ENCODE measurements at regions not wholly inside any gene's neighbourhood (a gene's known extent, or its start where the extent isn't known, plus 50 kb on each side); places are given as distances from the start of the nearest gene placed in this dataset.

- Histone ChIP-seq H3K9ac (ENCODE audit: low read depth in 1 of 2, low read length in 2 of 2) (no peak overlapping the region), H3K36me3 (ENCODE audit: control insufficient read depth in 4 of 4, insufficient read depth in 3 of 4, low read depth in 1 of 4, low read length in 3 of 4) (no peaks in the 10 kb centered on the region), H3K27me3 (ENCODE audit: control insufficient read depth in 4 of 4, insufficient read depth in 4 of 4, low read length in 3 of 4) (no peaks in the 10 kb centered on the region), H3K4me1 (ENCODE audit: control insufficient read depth in 4 of 4, insufficient read depth in 4 of 4, low read length in 3 of 4) (no peaks in the 10 kb centered on the region), H3K4me3 (ENCODE audit: low read depth in 1 of 3, low read length in 3 of 3) (no peak overlapping the region), H3K27ac (ENCODE audit: low read depth in 1 of 2, low read length in 2 of 2) (no peak overlapping the region), H3K9me3 (ENCODE audit: control insufficient read depth in 4 of 4, low read length in 3 of 4) (no peaks in the 10 kb centered on the region)
- WGBS, result 89% methylated on average over 6 of the region's 6 CpGs
- no peak for DNase-seq (ENCODE audit: low spot score)
- TF ChIP-seq TAF1 (conservative IDR thresholded peaks at IDR 0.05), result no peak
- no peak for TF ChIP-seq GABPA (IDR thresholded peaks at IDR 0.05 in 1 of 2, conservative IDR thresholded peaks at IDR 0.05 in 1 of 2)
- TF ChIP-seq RAD21 (IDR thresholded peaks at IDR 0.05), result no peak
- no peak for TF ChIP-seq YY1 (IDR thresholded peaks at IDR 0.05)
- TF ChIP-seq ZBTB33 (IDR thresholded peaks at IDR 0.05), result no peak
- TF ChIP-seq FOXA1 (IDR thresholded peaks at IDR 0.05), result no peak
- TF ChIP-seq FOXA2 (IDR thresholded peaks at IDR 0.05), result no peak
- no peak for TF ChIP-seq EGR1 (IDR thresholded peaks at IDR 0.05; ENCODE audit: low read depth in 2 of 2)
Measured at GRCh38 chr2:139992078-139992477, 1211.9 kb upstream of the NXPH2 start.

- no peaks in the 10 kb centered on the region for H3K36me3 ChIP-seq (ENCODE audit: control insufficient read depth in 4 of 4, insufficient read depth in 3 of 4, low read depth in 1 of 4, low read length in 3 of 4)
- WGBS, result 93% methylated on average over 40 of the region's 40 CpGs
- H3K4me3 ChIP-seq (ENCODE audit: low read depth in 1 of 3, low read length in 3 of 3), result no peak overlapping the region
- H3K4me1 ChIP-seq (ENCODE audit: control insufficient read depth in 4 of 4, insufficient read depth in 4 of 4, low read length in 3 of 4), result no peaks in the 10 kb centered on the region
- no peak overlapping the region for H3K27ac ChIP-seq (ENCODE audit: low read depth in 1 of 2, low read length in 2 of 2)
- no peak overlapping the region for H3K9ac ChIP-seq (ENCODE audit: low read depth in 1 of 2, low read length in 2 of 2)
- H3K27me3 ChIP-seq (ENCODE audit: control insufficient read depth in 4 of 4, insufficient read depth in 4 of 4, low read length in 3 of 4), result no peaks in the 10 kb centered on the region
- H3K9me3 ChIP-seq (ENCODE audit: control insufficient read depth in 4 of 4, low read length in 3 of 4), result no peaks in the 10 kb centered on the region
- no peak for TF ChIP-seq ZBTB33 (IDR thresholded peaks at IDR 0.05)
- no peak for TF ChIP-seq NR2F2 (IDR thresholded peaks at IDR 0.05)
- TF ChIP-seq GABPA (IDR thresholded peaks at IDR 0.05 in 1 of 2, conservative IDR thresholded peaks at IDR 0.05 in 1 of 2), result no peak
- TF ChIP-seq ATF3 (IDR thresholded peaks at IDR 0.05), result no peak
- no peak for TF ChIP-seq MAX (IDR thresholded peaks at IDR 0.05)
- TF ChIP-seq HNF4G (IDR thresholded peaks at IDR 0.05), result no peak
- TF ChIP-seq RAD21 (IDR thresholded peaks at IDR 0.05), result no peak
- TF ChIP-seq, protein P1, sequence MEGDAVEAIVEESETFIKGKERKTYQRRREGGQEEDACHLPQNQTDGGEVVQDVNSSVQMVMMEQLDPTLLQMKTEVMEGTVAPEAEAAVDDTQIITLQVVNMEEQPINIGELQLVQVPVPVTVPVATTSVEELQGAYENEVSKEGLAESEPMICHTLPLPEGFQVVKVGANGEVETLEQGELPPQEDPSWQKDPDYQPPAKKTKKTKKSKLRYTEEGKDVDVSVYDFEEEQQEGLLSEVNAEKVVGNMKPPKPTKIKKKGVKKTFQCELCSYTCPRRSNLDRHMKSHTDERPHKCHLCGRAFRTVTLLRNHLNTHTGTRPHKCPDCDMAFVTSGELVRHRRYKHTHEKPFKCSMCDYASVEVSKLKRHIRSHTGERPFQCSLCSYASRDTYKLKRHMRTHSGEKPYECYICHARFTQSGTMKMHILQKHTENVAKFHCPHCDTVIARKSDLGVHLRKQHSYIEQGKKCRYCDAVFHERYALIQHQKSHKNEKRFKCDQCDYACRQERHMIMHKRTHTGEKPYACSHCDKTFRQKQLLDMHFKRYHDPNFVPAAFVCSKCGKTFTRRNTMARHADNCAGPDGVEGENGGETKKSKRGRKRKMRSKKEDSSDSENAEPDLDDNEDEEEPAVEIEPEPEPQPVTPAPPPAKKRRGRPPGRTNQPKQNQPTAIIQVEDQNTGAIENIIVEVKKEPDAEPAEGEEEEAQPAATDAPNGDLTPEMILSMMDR (IDR thresholded peaks at IDR 0.05; ENCODE audit: low read depth, low read length, missing input control), result no peak
- no peak for TF ChIP-seq TAF1 (conservative IDR thresholded peaks at IDR 0.05)
- no peak for DNase-seq (ENCODE audit: low spot score)
Measured at GRCh38 chr2:139990646-139991335, 1210.6 kb upstream of the NXPH2 start.

Data from liver (tissue), 8 donors.